Breast epithelium (tissue), 4 donors: ENCODE measurements at regions not wholly inside any gene's neighbourhood (a gene's known extent, or its start where the extent isn't known, plus 50 kb on each side); places are given as distances from the start of the nearest gene placed in this dataset.

Experiments used
- DNase-seq, 2 donors: peaks; one replicate each; pipeline ENCODE4 v3.0.0-alpha.2; 2019; ENCODE audit warnings: low spot score in 2 of 2
- H3K27ac ChIP-seq, 2 donors: fragments of 200-600 bp; sonication (generic) in 1 of 2; one replicate each; pipeline ENCODE4 v1.5.1; 2016 to 2019; ENCODE audit warnings: mild to moderate bottlenecking in 1 of 2
- H3K27me3 ChIP-seq, 2 donors: fragments of 200-600 bp; sonication (generic) in 1 of 2; one replicate each; pipeline versions ENCODE4 v1.5.1 to v1.6.0; 2017 to 2019; ENCODE audit warnings: control low read depth in 1 of 2, mild to moderate bottlenecking in 1 of 2
- H3K36me3 ChIP-seq: fragments of 200-600 bp; one replicate; pipeline ENCODE4 v1.5.1; 2019
- H3K4me1 ChIP-seq, 2 donors: fragments of 200-600 bp; sonication (generic); one replicate each; pipeline ENCODE4 v1.5.1; 2016 to 2019; ENCODE audit warnings: control low read depth in 1 of 2
- H3K4me3 ChIP-seq, 3 donors: fragments of 200-600 bp; sonication (generic); 1 replicate in 2 of 3; 2 replicates in 1 of 3; pipeline ENCODE4 v1.5.1; 2016 to 2019; ENCODE audit warnings: mild to moderate bottlenecking in 3 of 3, moderate library complexity in 2 of 3
- H3K9me3 ChIP-seq, 2 donors: fragments of 200-600 bp; sonication (generic) in 1 of 2; one replicate each; pipeline ENCODE4 v1.5.1; 2016 to 2019; ENCODE audit warnings: control low read depth in 1 of 2
- CTCF ChIP-seq, 3 donors: fragments of 450-650 bp; IDR thresholded peaks; one replicate each; pipeline ENCODE4 v1.5.1; 2016 to 2017; ENCODE audit warnings: antibody characterized with exemption in 3 of 3, mild to moderate bottlenecking in 3 of 3, moderate library complexity in 3 of 3
- POLR2A ChIP-seq: fragments of 450-650 bp; IDR thresholded peaks from one replicate; pipeline ENCODE4 v1.6.1; 2016; ENCODE audit warnings: antibody characterized with exemption, mild to moderate bottlenecking, moderate library complexity
- POLR2AphosphoS5 ChIP-seq, 3 donors: sonication (generic); formaldehyde crosslinking; IDR thresholded peaks; one replicate each; pipeline ENCODE4 v1.6.1; 2017; ENCODE audit warnings: antibody characterized with exemption in 3 of 3
- intact Hi-C: fragments of 100-400 bp; cut with DNase I; formaldehyde crosslinking; loops from one replicate; pipeline ENCODE4 v1.15.1; 2023; ENCODE audit warnings: low total_unique reads

GRCh38 chr5:171615705-171616640, 169.6 kb upstream of the SMIM23 start:
- no peaks in the 10 kb centered on the region for H3K9me3 ChIP-seq
- no peak overlapping the region for H3K27ac ChIP-seq
- H3K36me3 ChIP-seq: no peaks in the 10 kb centered on the region
- H3K4me3 ChIP-seq: no peak overlapping the region
- TF ChIP-seq POLR2AphosphoS5 (IDR thresholded peaks at IDR 0.05) (no peak), POLR2A (no peak), CTCF (IDR thresholded peaks at IDR 0.05) (no peak)
- intact Hi-C loops: no loop called here
- H3K27me3 ChIP-seq: peaks cover 0 to 26% of the 10 kb centered on the region in 2 donors
- no peaks in the 10 kb centered on the region for H3K4me1 ChIP-seq
- DNase-seq: no peak

- Histone ChIP-seq H3K27ac (no peak overlapping the region), H3K4me1 (no peaks in the 10 kb centered on the region), H3K36me3 (no peaks in the 10 kb centered on the region), H3K27me3 (peaks cover 0 to 26% of the 10 kb centered on the region in 2 donors), H3K9me3 (no peaks in the 10 kb centered on the region), H3K4me3 (no peak overlapping the region)
- intact Hi-C loops: no loop called here
- TF ChIP-seq CTCF (IDR thresholded peaks at IDR 0.05) (no peak), POLR2AphosphoS5 (IDR thresholded peaks at IDR 0.05) (no peak), POLR2A (no peak)
- DNase-seq: no peak
These were observed 168.4 kb upstream of the SMIM23 start for GRCh38 chr5:171617266-171617665.

GRCh38 chr5:171617817-171618591, 167.6 kb upstream of the SMIM23 start:
- H3K27me3 ChIP-seq: peaks cover 0 to 23% of the 10 kb centered on the region in 2 donors
- no peaks in the 10 kb centered on the region for H3K4me1 ChIP-seq
- no peak overlapping the region for H3K4me3 ChIP-seq
- no peaks in the 10 kb centered on the region for H3K36me3 ChIP-seq
- intact Hi-C loops: no loop called here
- no peak for DNase-seq
- no peak overlapping the region for H3K27ac ChIP-seq
- no peak for TF ChIP-seq POLR2AphosphoS5 (IDR thresholded peaks at IDR 0.05)
- TF ChIP-seq POLR2A: no peak
- TF ChIP-seq CTCF (IDR thresholded peaks at IDR 0.05): no peak
- H3K9me3 ChIP-seq: no peaks in the 10 kb centered on the region

GRCh38 chr5:171619196-171619595, 166.4 kb upstream of the SMIM23 start:
- Histone ChIP-seq H3K4me3 (no peak overlapping the region), H3K27me3 (peaks cover 0 to 16% of the 10 kb centered on the region in 2 donors), H3K27ac (no peak overlapping the region), H3K9me3 (no peaks in the 10 kb centered on the region), H3K4me1 (no peaks in the 10 kb centered on the region), H3K36me3 (no peaks in the 10 kb centered on the region)
- TF ChIP-seq POLR2AphosphoS5 (IDR thresholded peaks at IDR 0.05): no peak
- TF ChIP-seq CTCF (IDR thresholded peaks at IDR 0.05): no peak
- TF ChIP-seq POLR2A: no peak
- DNase-seq: no peak
- intact Hi-C loops: no loop called here

GRCh38 chr5:171619744-171620143, 165.9 kb upstream of the SMIM23 start:
- no peak for DNase-seq
- H3K4me3 ChIP-seq: no peak overlapping the region
- intact Hi-C loops: no loop called here
- no peaks in the 10 kb centered on the region for H3K9me3 ChIP-seq
- no peak for TF ChIP-seq CTCF (IDR thresholded peaks at IDR 0.05)
- TF ChIP-seq POLR2AphosphoS5 (IDR thresholded peaks at IDR 0.05): no peak
- TF ChIP-seq POLR2A: no peak
- no peaks in the 10 kb centered on the region for H3K36me3 ChIP-seq
- peaks cover 0 to 16% of the 10 kb centered on the region in 2 donors for H3K27me3 ChIP-seq
- H3K27ac ChIP-seq: no peak overlapping the region
- H3K4me1 ChIP-seq: no peaks in the 10 kb centered on the region
